IMR-90 (cell line): ENCODE measurements at regions not wholly inside any gene's neighbourhood (a gene's known extent, or its start where the extent isn't known, plus 50 kb on each side); places are given as distances from the start of the nearest gene placed in this dataset.

Experiments
- ATAC-seq: fragments of 200-7000 bp; cut with Tn5 transposase; 2 replicates; pipeline ENCODE4 v1.9.1; 2020; ENCODE audit warnings: low read depth, mild to moderate bottlenecking, moderate library complexity
- BruUV-seq: library from RNA; stranded (reverse); fragments of 400-500 nt; replicated peaks from 2 replicates; lab custom pipeline; 2021; lab: Mats Ljungman, UMichigan
- CTCF ChIA-PET: fragments of 300-600 bp; formaldehyde crosslinking; extraction: SDS; loops from one replicate; lab custom pipeline; 2021; ENCODE audit warnings: antibody characterized with exemption; lab: Yijun Ruan, JAX
- POLR2A ChIA-PET: fragments of 300-600 bp; sonication (Branson Sonifier 250); formaldehyde crosslinking; loops from one replicate; lab custom pipeline; 2022; ENCODE audit warnings: antibody characterized with exemption; ENCODE audit not compliant: unreplicated experiment; lab: Charles Lee
- DNase-seq: peaks from one replicate; pipeline ENCODE4 v3.0.0; 2013
- H2AFZ ChIP-seq: replicated peaks from 2 replicates; pipeline ENCODE3; 2013; ENCODE audit warnings: low read length, mild to moderate bottlenecking; ENCODE audit not compliant: poor library complexity
- H2AK5ac ChIP-seq: 2 replicates; pipeline ENCODE4 v1.6.1; 2013; ENCODE audit warnings: low read depth, low read length, inconsistent platforms
- H2AK9ac ChIP-seq: replicated peaks from 2 replicates; pipeline ENCODE3; 2013; ENCODE audit warnings: mild to moderate bottlenecking, low read depth, low read length, moderate library complexity; ENCODE audit not compliant: poor library complexity
- H2BK120ac ChIP-seq: 2 replicates; pipeline ENCODE4 v1.6.1; 2013; ENCODE audit warnings: low read depth, low read length, inconsistent platforms
- H2BK15ac ChIP-seq: 3 replicates; pipeline ENCODE4 v1.6.1; 2013; ENCODE audit warnings: low read depth, low read length, inconsistent platforms
- H2BK20ac ChIP-seq: 2 replicates; pipeline ENCODE4 v1.6.1; 2013; ENCODE audit warnings: low read depth, mild to moderate bottlenecking, inconsistent platforms, low read length, moderate library complexity
- H2BK5ac ChIP-seq: 2 replicates; pipeline ENCODE4 v1.6.1; 2013; ENCODE audit warnings: mild to moderate bottlenecking, low read depth, low read length, inconsistent platforms; ENCODE audit not compliant: poor library complexity, severe bottlenecking
- H3K14ac ChIP-seq: replicated peaks from 2 replicates; pipeline ENCODE4 v1.6.1; 2013; ENCODE audit warnings: low read depth, low read length, inconsistent platforms
- H3K18ac ChIP-seq: 2 replicates; pipeline ENCODE4 v1.6.1; 2013; ENCODE audit warnings: low read depth, low read length, control low read depth
- H3K23ac ChIP-seq: 2 replicates; pipeline ENCODE4 v1.6.1; 2013; ENCODE audit warnings: low read depth, low read length, inconsistent platforms
- H3K27ac ChIP-seq: 2 replicates; pipeline ENCODE4 v1.5.1; 2013; ENCODE audit warnings: mild to moderate bottlenecking, control low read depth, low read length; ENCODE audit not compliant: insufficient read depth
- H3K27me3 ChIP-seq: 2 replicates; pipeline ENCODE4 v1.6.1; 2013; ENCODE audit warnings: low read length; ENCODE audit not compliant: control insufficient read depth, insufficient read depth
- H3K36me3 ChIP-seq: 2 replicates; pipeline ENCODE4 v1.6.1; 2013; ENCODE audit warnings: low read length, mixed read lengths; ENCODE audit not compliant: control insufficient read depth, insufficient read depth
- H3K4ac ChIP-seq: 2 replicates; pipeline ENCODE4 v1.6.1; 2013; ENCODE audit warnings: low read depth, low read length, inconsistent platforms
- H3K4me1 ChIP-seq: 2 replicates; pipeline ENCODE4 v1.6.1; 2013; ENCODE audit warnings: low read length, mixed read lengths; ENCODE audit not compliant: control insufficient read depth, insufficient read depth
- H3K4me2 ChIP-seq: 2 replicates; pipeline ENCODE4 v1.6.1; 2013; ENCODE audit warnings: low read depth, mild to moderate bottlenecking, control low read depth, low read length, moderate library complexity
- H3K4me3 ChIP-seq: 2 replicates; pipeline ENCODE4 v1.5.1; 2013; ENCODE audit warnings: low read depth, mild to moderate bottlenecking, control low read depth, low read length, moderate library complexity; ENCODE audit not compliant: insufficient read depth
- H3K56ac ChIP-seq: 2 replicates; pipeline ENCODE4 v1.6.1; 2013; ENCODE audit warnings: low read length, inconsistent platforms; ENCODE audit not compliant: insufficient read depth; ENCODE audit errors: extremely low read depth
- H3K79me1 ChIP-seq, 2 experiments: 2 replicates each; pipeline ENCODE4 v1.6.1; 2013; ENCODE audit warnings: low read length in 2 of 2, inconsistent platforms in 1 of 2, low read depth in 1 of 2
- H3K9ac ChIP-seq: 2 replicates; pipeline ENCODE4 v1.6.1; 2013; ENCODE audit warnings: low read depth, low read length, control low read depth
- H3K9me1 ChIP-seq: 2 replicates; pipeline ENCODE4 v1.6.1; 2013; ENCODE audit warnings: low read length, inconsistent platforms; ENCODE audit not compliant: insufficient read depth
- H3K9me3 ChIP-seq: 2 replicates; pipeline ENCODE4 v1.6.1; 2013; ENCODE audit warnings: low read length; ENCODE audit not compliant: control insufficient read depth, insufficient read depth
- H4K20me1 ChIP-seq: 2 replicates; pipeline ENCODE4 v1.6.1; 2013; ENCODE audit warnings: low read length, inconsistent platforms; ENCODE audit not compliant: insufficient read depth
- H4K5ac ChIP-seq: 2 replicates; pipeline ENCODE4 v1.6.1; 2013; ENCODE audit warnings: mild to moderate bottlenecking, low read depth, low read length, control low read depth
- H4K8ac ChIP-seq, 2 experiments: 2 replicates each; pipeline ENCODE4 v1.6.1; 2013; ENCODE audit warnings: low read depth in 2 of 2, low read length in 2 of 2, control low read depth in 1 of 2, inconsistent platforms in 1 of 2
- H4K91ac ChIP-seq: 2 replicates; pipeline ENCODE4 v1.6.1; 2013; ENCODE audit warnings: low read depth, low read length, inconsistent platforms; ENCODE audit not compliant: insufficient read depth
- CEBPB ChIP-seq: IDR thresholded peaks from 2 replicates; pipeline ENCODE4 v1.6.1; 2012; ENCODE audit warnings: low read depth, low read length, improper control_type of control experiment
- CHD1 ChIP-seq: IDR thresholded peaks from 2 replicates; pipeline ENCODE4 v1.6.1; 2012; ENCODE audit warnings: low read depth, low read length, improper control_type of control experiment
- FOS ChIP-seq: fragments of 150-350 bp; IDR thresholded peaks from 2 replicates; pipeline ENCODE4 v1.6.1; 2016; ENCODE audit warnings: low read depth, low read length
- RAD21 ChIP-seq: IDR thresholded peaks from 2 replicates; pipeline ENCODE4 v1.6.1; 2012; ENCODE audit warnings: low read length, improper control_type of control experiment
- RCOR1 ChIP-seq: IDR thresholded peaks from 2 replicates; pipeline ENCODE4 v1.6.1; 2012; ENCODE audit warnings: mild to moderate bottlenecking, low read length, improper control_type of control experiment; ENCODE audit not compliant: insufficient replicate concordance
- WGBS, 2 experiments: methylation state at CpG; one replicate each; pipeline versions ENCODE4 v1.1.5 to v1.1.7; 2013; ENCODE audit warnings: missing lambda C conversion rate in 2 of 2; ENCODE audit not compliant: insufficient read length in 1 of 2; ENCODE audit errors: extremely low coverage in 2 of 2; 5-methylcytosine and 5-hydroxymethylcytosine counted together
- dilution Hi-C: fragments of 300-500 bp; cut with HindIII; formaldehyde crosslinking; loops from one replicate; pipeline ENCODE4 v1.14.3; 2018; ENCODE audit warnings: low sequenced_read_pairs; ENCODE audit not compliant: unreplicated experiment
- in situ Hi-C: fragments of 300-500 bp; cut with MboI; formaldehyde crosslinking; loops from 3 replicates; pipeline ENCODE4 v1.14.3; 2019; ENCODE audit warnings: low sequenced_read_pairs, inconsistent platforms, mixed read lengths
- intact Hi-C: fragments of 100-400 bp; cut with micrococcal nuclease; formaldehyde crosslinking; loops from 2 replicates; pipeline ENCODE4 v1.10.0; 2022
- TF ChIP-seq, protein P1 (sequence below): fragments of 150-350 bp; IDR thresholded peaks from 2 replicates; pipeline ENCODE4 v1.6.1; 2017; ENCODE audit warnings: mild to moderate bottlenecking, antibody characterized with exemption, low read length, low read depth

GRCh38 chrX:138240266-138240665 is 471.3 kb downstream of the FGF13 start:
- H4K20me1 ChIP-seq, result no peaks in the 10 kb centered on the region
- no CpG with 5 or more reads among the region's 2 CpGs for WGBS, 2 experiments
- no peaks in the 10 kb centered on the region for H3K4me1 ChIP-seq
- H2AK9ac ChIP-seq, result no peak overlapping the region
- no peak overlapping the region for H2BK20ac ChIP-seq
- no peak for ATAC-seq
- H2AFZ ChIP-seq, result no peak overlapping the region
- no peak overlapping the region for H3K4me3 ChIP-seq
- no peak for TF ChIP-seq CHD1
- TF ChIP-seq, protein P1, sequence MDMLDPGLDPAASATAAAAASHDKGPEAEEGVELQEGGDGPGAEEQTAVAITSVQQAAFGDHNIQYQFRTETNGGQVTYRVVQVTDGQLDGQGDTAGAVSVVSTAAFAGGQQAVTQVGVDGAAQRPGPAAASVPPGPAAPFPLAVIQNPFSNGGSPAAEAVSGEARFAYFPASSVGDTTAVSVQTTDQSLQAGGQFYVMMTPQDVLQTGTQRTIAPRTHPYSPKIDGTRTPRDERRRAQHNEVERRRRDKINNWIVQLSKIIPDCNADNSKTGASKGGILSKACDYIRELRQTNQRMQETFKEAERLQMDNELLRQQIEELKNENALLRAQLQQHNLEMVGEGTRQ, result no peak
- TF ChIP-seq FOS, result no peak
- TF ChIP-seq RCOR1, result no peak
- TF ChIP-seq RAD21, result no peak
- no peak for TF ChIP-seq CEBPB
- ChIA-PET POLR2A (no interaction called here), CTCF (no interaction called here)
- H2BK120ac ChIP-seq, result no peak overlapping the region
- no peaks in the 10 kb centered on the region for H3K9me1 ChIP-seq
- no peak overlapping the region for H3K56ac ChIP-seq
- no peak overlapping the region for H3K9ac ChIP-seq
- no peaks in the 10 kb centered on the region for H3K9me3 ChIP-seq
- H3K36me3 ChIP-seq, result no peaks in the 10 kb centered on the region
- no TSS peak for BruUV-seq
- H3K23ac ChIP-seq, result no peak overlapping the region
- H4K91ac ChIP-seq, result no peak overlapping the region
- no peak for DNase-seq
- no peak overlapping the region for H3K18ac ChIP-seq
- H2AK5ac ChIP-seq, result no peak overlapping the region
- H2BK15ac ChIP-seq, result no peak overlapping the region
- no peak overlapping the region for H4K8ac ChIP-seq
- intact Hi-C loops (no loop called here), dilution Hi-C loops (no loop called here), in situ Hi-C loops (no loop called here)
- no peak overlapping the region for H2BK5ac ChIP-seq
- no peak overlapping the region for H3K4me2 ChIP-seq
- H3K79me1 ChIP-seq, result no peaks in the 10 kb centered on the region
- H4K5ac ChIP-seq, result no peak overlapping the region
- H3K4ac ChIP-seq, result no peak overlapping the region
- H3K27ac ChIP-seq, result no peak overlapping the region
- no peaks in the 10 kb centered on the region for H3K27me3 ChIP-seq
- no peak overlapping the region for H3K14ac ChIP-seq
